HG02642 (cell line): ENCODE measurements at regions not wholly inside any gene's neighbourhood (a gene's known extent, or its start where the extent isn't known, plus 50 kb on each side); places are given as distances from the start of the nearest gene placed in this dataset.
"Not testable (repeated sequence)": the region's sequence is repeated elsewhere in the genome, so short reads cannot be mapped to it uniquely, and the experiment has no call there.

Source experiments
- ATAC-seq: cut with Tn5 transposase; IDR thresholded peaks from one replicate; pipeline ENCODE4 v1.9.1; 2021; ENCODE audit warnings: mild to moderate bottlenecking; ENCODE audit not compliant: unreplicated experiment, poor library complexity

GRCh38 chr11:39311888-39312287, 2147.6 kb downstream of the LRRC4C start:
- ATAC-seq, result not testable (repeated sequence)

DNA sequence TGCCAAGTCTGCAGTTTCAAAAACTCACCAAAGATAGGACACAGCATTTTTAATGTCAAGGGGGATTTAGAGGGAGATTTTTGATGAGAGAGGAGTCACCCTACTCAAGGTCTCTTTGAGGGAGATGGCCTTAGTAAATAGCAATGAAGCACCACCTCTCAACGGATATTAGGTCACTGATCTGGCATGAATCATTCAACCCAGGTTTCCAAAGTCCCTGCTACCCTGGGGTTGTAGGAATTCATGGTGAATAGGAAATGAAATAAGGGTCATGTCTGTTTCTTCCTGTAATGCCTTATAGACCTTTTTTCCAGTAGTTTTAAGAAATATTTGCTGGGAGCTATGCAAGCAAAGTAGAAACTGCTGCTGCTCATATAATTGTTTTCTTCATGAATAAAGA, 2154.9 kb downstream of the LRRC4C start:
- ATAC-seq, result no peak

- ATAC-seq, result no peak
Measured at GRCh38 chr11:39294648-39295047, 2164.8 kb downstream of the LRRC4C start.

- no peak for ATAC-seq
Measured at GRCh38 chr11:39288011-39288410, 2171.4 kb downstream of the LRRC4C start.

GRCh38 chr11:39268176-39268690, 2191.2 kb downstream of the LRRC4C start:
- ATAC-seq, result no peak

DNA sequence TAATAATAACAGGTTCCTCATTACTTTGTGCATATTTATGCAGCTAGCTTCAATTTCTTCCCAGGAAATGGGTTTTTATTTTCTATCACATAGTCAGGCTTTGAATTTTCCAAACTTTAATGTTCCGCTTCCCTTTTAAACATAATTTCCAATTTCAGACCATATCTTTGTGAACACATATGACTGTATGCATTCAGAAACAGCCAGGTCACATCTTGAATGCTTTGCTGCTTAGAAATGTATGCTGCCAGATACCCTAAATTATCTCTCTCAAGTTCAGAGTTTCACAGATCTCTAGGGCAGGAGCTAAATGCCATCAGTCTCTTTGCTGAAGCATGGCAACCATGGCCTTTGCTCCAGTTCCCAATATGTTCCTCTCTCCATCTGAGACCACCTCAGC, 2203.8 kb downstream of the LRRC4C start:
- ATAC-seq, result no peak

DNA sequence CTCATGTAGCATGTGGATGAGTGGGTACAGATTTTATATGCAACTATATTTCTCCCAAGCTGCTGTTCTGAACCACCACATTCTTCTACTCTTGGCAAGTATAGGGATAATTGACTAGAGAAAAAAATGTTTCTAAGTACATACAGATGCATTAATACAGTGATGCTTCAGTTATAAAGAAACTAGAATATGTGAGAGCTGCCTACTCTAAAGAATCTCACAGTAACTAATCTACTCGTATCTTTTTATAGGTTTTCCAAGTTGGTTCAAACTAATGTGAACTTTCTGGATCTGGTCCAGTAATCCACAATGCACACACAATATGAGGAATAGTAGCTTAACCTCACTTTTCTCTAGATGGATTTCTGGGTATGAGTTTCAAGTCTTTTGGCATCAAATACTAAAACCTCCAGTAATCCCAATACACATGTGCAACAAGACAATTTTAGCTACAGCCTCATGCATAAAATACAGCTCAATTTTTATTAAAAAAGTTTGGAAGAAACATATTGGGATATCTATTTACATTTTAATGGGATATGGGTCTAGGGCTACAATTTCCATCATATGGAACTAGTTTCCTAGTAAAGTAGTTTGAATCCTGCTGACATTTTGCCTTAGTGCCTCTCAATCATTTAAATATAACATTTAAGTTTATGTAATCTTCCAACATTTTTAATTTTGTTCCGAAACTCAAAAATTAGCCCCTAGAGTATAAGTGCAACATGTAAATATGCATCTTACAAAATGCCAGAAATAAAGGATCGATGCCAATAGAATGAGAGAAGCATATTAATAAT, 2209.7 kb downstream of the LRRC4C start:
- no peak for ATAC-seq

- no peak for ATAC-seq
Measured at GRCh38 chr11:39247570-39248137, 2211.8 kb downstream of the LRRC4C start.

DNA sequence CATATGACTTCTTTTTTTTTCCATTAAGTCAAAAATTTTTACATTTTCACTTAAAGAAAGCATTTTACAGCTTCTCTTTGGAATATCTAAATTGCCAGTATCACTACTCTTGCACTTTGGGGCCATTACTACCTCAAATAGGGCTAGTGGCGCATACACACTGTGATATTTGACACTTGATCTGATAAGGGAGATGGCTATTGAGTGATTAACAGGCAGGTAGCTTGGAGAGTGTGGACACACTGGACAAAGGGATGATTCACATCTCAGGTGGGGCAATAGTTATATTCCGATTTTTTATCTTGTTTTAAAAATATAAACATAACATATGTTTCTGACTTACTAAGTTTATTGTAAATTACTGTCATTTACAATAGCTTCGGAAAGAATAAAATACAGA, 2219.9 kb downstream of the LRRC4C start:
- no peak for ATAC-seq

GRCh38 chr11:39236916-39237315, 2222.5 kb downstream of the LRRC4C start:
- no peak for ATAC-seq

GRCh38 chr11:39221550-39222138, 2237.8 kb downstream of the LRRC4C start:
- no peak for ATAC-seq

DNA sequence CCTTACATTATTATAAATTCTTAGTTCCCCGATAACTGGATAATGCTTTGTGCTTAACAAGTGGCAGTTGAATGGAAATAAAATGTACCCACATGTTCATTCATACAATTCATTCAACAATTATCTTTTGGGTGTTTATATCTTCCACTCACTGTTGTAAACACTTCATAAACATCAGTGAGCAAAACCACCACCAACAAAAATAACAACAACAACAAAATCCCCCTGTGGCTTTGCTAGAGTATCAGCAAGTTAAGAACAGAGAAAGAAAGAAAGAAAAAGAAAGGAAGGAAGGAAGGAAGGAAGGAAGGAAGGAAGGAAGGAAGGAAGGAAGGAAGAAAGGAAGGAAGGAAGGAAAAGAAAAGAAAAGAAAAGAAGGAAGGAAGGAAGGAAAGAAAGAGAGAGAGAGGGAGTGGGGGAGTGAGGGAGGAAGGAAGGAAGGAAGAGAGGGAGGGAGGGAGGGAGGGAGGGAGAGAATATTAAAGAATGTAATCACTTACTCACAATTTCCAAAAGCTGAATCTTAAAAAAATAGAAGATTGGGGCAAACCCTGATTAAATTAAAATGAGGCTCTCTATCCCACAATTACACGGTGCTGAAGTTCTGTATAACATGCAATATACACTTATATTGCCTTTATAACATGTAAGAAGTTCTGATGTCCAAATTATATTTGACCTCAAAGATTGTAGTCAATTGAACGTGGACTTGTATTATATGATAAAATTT, 2238.8 kb downstream of the LRRC4C start:
- no peak for ATAC-seq

- ATAC-seq, result no peak
Measured at GRCh38 chr11:39220069-39220468, 2239.4 kb downstream of the LRRC4C start.

- no peak for ATAC-seq
Measured at GRCh38 chr11:39209981-39210380, 2249.5 kb downstream of the LRRC4C start.

DNA sequence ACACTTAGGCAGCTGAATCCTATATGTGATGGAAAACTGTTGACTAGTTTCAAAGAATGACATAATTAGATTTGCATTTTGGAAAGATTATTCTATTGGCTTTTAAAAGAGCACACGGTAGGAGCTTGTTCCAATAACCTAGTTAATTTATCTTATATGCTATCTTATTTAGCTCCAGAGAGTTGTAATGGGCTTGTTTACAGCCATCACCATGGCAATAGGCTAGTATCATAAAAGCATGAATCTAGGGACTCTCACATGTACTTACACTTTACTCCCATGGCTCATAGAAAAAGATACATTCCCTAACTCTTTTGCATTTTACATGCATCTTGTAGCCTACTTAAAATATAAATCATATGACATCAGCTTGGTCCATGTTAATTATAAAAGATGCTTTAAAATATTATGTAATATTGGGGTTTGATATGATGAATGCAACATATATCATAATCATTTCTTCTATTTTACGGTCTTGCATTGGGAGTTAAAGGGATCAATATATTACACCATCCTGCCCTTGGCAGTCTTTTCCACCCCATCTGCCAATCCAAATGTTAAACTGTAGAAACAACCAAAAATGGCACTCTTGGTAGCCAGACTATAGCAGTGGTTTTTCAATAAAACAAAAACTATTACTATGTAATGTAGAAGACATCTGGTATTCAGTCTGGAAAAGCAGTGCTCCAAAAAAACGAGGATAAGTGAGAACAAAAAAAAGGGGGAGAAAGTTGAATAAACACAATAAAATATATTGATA, 2254.0 kb downstream of the LRRC4C start:
- ATAC-seq, result no peak

- ATAC-seq, result no peak
Measured at GRCh38 chr11:39192671-39193070, 2266.8 kb downstream of the LRRC4C start.

- ATAC-seq, result no peak
Measured at GRCh38 chr11:39190751-39191150, 2268.7 kb downstream of the LRRC4C start.

- no peak for ATAC-seq
Measured at GRCh38 chr11:39177678-39178077, 2281.8 kb downstream of the LRRC4C start.

DNA sequence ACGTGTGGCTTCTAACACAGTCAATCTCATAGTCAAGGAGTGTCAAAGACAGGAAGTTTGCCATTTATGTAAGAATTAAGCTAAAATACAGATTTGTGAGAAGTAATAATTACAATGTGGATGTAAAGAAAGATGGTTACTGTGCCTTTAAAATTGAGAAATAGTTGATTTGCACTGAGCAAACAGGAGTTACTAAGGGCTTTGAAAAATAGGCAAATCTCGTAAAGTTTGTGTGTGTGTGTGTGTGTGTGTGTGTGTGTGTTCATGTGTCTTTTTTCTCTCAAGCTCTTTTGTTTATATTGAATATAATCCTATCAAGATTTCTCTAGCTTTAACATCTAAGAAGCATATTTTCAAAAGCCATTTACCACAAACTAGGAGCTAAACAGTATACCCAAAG, 2284.5 kb downstream of the LRRC4C start:
- no peak for ATAC-seq

DNA sequence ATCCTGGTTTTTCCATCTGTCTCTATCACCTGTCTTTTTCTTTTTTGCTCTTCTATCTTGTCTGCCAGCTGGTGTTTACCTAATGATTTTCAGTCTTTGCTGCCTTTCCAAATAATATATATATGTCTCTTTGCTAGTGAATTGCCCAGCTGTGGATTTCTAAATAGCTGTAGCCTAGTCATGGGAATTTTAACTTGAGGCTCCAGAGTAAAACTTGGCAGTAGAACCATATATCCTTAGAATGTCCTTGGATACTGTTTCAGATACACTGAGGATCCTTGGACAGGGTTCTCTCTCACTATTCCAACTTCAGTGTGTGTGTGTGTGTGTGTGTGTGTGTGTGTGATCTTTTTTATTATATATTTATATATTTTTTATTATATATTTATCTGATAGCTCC, 2285.3 kb downstream of the LRRC4C start:
- no peak for ATAC-seq
